ENCODE measurements at regions not wholly inside any gene's neighbourhood (a gene's known extent, or its start where the extent isn't known, plus 50 kb on each side); places are given as distances from the start of the nearest gene placed in this dataset.

GRCh38 chr1:239861985-239862384 is 229.7 kb upstream of the FMN2 start (continued):
- no peak for TF ChIP-seq SFPQ (IDR thresholded peaks at IDR 0.05; ENCODE audit: low read depth, low read length)
- no peak for TF ChIP-seq HLTF (IDR thresholded peaks at IDR 0.05)
- TF ChIP-seq CEBPZ (IDR thresholded peaks at IDR 0.05; ENCODE audit: borderline replicate concordance, low read depth, low read length) = no peak

- BruUV-seq (replicated peaks) = no TSS peak
- Histone ChIP-seq H3K4me3 (no peak overlapping the region), H4K20me1 (replicated peaks; ENCODE audit: control insufficient read depth, insufficient read depth, low read length) (no peaks in the 10 kb centered on the region), H3K27me3 (ENCODE audit: control insufficient read depth in 2 of 2, insufficient read depth in 2 of 2, low read length in 2 of 2) (no peaks in the 10 kb centered on the region), H3K4me2 (ENCODE audit: insufficient read depth, low read length) (no peak overlapping the region), H3K9ac (ENCODE audit: insufficient read depth in 1 of 2, low read depth in 2 of 2, low read length in 2 of 2) (no peak overlapping the region), H3K27ac (ENCODE audit: extremely low read depth, low read depth, low read length) (no peak overlapping the region), H3K9me3 (replicated peaks; ENCODE audit: control insufficient read depth, insufficient read depth, low read depth, low read length) (no peaks in the 10 kb centered on the region; the same call in 1 of the 2 replicates), H3K79me2 (ENCODE audit: control insufficient read depth, insufficient read depth, low read length) (no peaks in the 10 kb centered on the region), H3K9me1 (ENCODE audit: control insufficient read depth, insufficient read depth, low read length) (no peaks in the 10 kb centered on the region), H3K36me3 (ENCODE audit: control insufficient read depth, insufficient read depth, low read length) (no peaks in the 10 kb centered on the region), H3K4me1 (replicated peaks in 1 of 2; ENCODE audit: control insufficient read depth in 2 of 2, insufficient read depth in 2 of 2, low read length in 2 of 2) (no peaks in the 10 kb centered on the region), H2AFZ (ENCODE audit: low read depth, low read length) (no peak overlapping the region)
- FAIRE-seq = no peak
- 1% methylated on average over 13 of the region's 13 CpGs for WGBS (ENCODE audit: insufficient coverage, low coverage, missing lambda C conversion rate)
- no peak for DNase-seq (ENCODE audit: extremely low read depth in 1 of 4, low spot score in 3 of 4)
- CTCF ChIA-PET (ENCODE audit: low intra/inter-chr PET ratio) = no interaction called here
- TF ChIP-seq MTF1 (CRISPR knock-in tag; IDR thresholded peaks at IDR 0.05; ENCODE audit: borderline replicate concordance) (no peak), PREB (CRISPR knock-in tag; IDR thresholded peaks at IDR 0.05) (no peak)
- no peak for ATAC-seq
- POLR2A ChIA-PET = no interaction called here
- in situ Hi-C loops (cut with MboI) = no loop called here
- intact Hi-C loops (cut with micrococcal nuclease) = no loop called here
These were observed 223.4 kb upstream of the FMN2 start for GRCh38 chr1:239868058-239868832.

All from K562 (cell line).